Stimulated activated CD8-positive, alpha-beta memory T cell treated with anti-CD3 and anti-CD28 coated beads, Interleukin-15, amount 100 ng/mL, for 4 hours (primary cell): ENCODE measurements at regions not wholly inside any gene's neighbourhood (a gene's known extent, or its start where the extent isn't known, plus 50 kb on each side); places are given as distances from the start of the nearest gene placed in this dataset.

Experiments
- DNase-seq, 2 donors: peaks; one replicate each; pipeline ENCODE4 v3.0.0-alpha.2; 2020; ENCODE audit warnings: low read depth in 2 of 2

- DNase-seq = peak in 1 of 2 donors; percentile 39
Measured at GRCh38 chr4:145234091-145234706, 53.8 kb upstream of the OTUD4 start.

GRCh38 chr4:145231906-145232700 lies 51.7 kb upstream of the OTUD4 start:
- no peak for DNase-seq

GRCh38 chr4:145230726-145231125 lies 50.3 kb upstream of the OTUD4 start:
- no peak for DNase-seq
